H1 (cell line): ENCODE measurements at regions not wholly inside any gene's neighbourhood (a gene's known extent, or its start where the extent isn't known, plus 50 kb on each side); places are given as distances from the start of the nearest gene placed in this dataset.

Experiments
- CTCF ChIA-PET: fragments of 300-600 bp; sonication (Branson Sonifier 250); formaldehyde crosslinking; loops from one replicate; lab custom pipeline; 2021; ENCODE audit not compliant: partially characterized antibody; lab: Charles Lee
- POLR2A ChIA-PET: fragments of 300-600 bp; sonication (Branson Sonifier 250); formaldehyde crosslinking; loops from one replicate; lab custom pipeline; 2021; ENCODE audit warnings: inconsistent platforms; ENCODE audit not compliant: partially characterized antibody; lab: Charles Lee
- DNase-seq, 2 experiments: peaks; one replicate each; pipeline versions ENCODE4 v3.0.0 to v3.0.0-alpha.2; 2010 to 2022; ENCODE audit warnings: low spot score in 2 of 2, low read depth in 1 of 2, mixed read lengths in 1 of 2
- FAIRE-seq: peaks from 2 replicates; lab custom pipeline; 2011; peaks lifted over from hg19 to GRCh38; lab: Jason Lieb, UNC
- H2AFZ ChIP-seq: 2 replicates; pipeline ENCODE4 v1.8.1; 2012; ENCODE audit warnings: low read length, inconsistent platforms
- H2AK5ac ChIP-seq: 2 replicates; pipeline ENCODE4 v1.6.1; 2013; ENCODE audit warnings: low read depth, low read length
- H2BK120ac ChIP-seq: replicated peaks from 2 replicates; pipeline ENCODE3; 2013; ENCODE audit warnings: low read depth, low read length, inconsistent platforms
- H2BK12ac ChIP-seq: 2 replicates; pipeline ENCODE4 v1.6.1; 2013; ENCODE audit warnings: low read depth, low read length
- H2BK15ac ChIP-seq: 2 replicates; pipeline ENCODE4 v1.6.1; 2013; ENCODE audit warnings: low read length
- H2BK20ac ChIP-seq: 2 replicates; pipeline ENCODE4 v1.6.1; 2013; ENCODE audit warnings: low read length
- H2BK5ac ChIP-seq: 2 replicates; pipeline ENCODE4 v1.6.1; 2013; ENCODE audit warnings: low read depth, low read length
- H3K14ac ChIP-seq: 2 replicates; pipeline ENCODE4 v1.6.1; 2013; ENCODE audit warnings: inconsistent platforms; ENCODE audit not compliant: insufficient read length
- H3K18ac ChIP-seq: 2 replicates; pipeline ENCODE4 v1.6.1; 2013; ENCODE audit warnings: low read length; ENCODE audit errors: extremely low read depth
- H3K23ac ChIP-seq: 2 replicates; pipeline ENCODE4 v1.6.1; 2013; ENCODE audit warnings: inconsistent platforms; ENCODE audit not compliant: insufficient read length
- H3K23me2 ChIP-seq: 2 replicates; pipeline ENCODE4 v1.6.1; 2013; ENCODE audit warnings: low read depth, low read length
- H3K27ac ChIP-seq: 2 replicates; pipeline ENCODE4 v1.6.1; 2011; ENCODE audit warnings: low read depth, low read length, inconsistent platforms
- H3K27me3 ChIP-seq, 4 experiments: replicated peaks in 1 of 4; 1 replicate in 1 of 4; 2 replicates in 3 of 4; pipeline versions ENCODE4 v1.6.1 to v1.8.1; 2011 to 2013; ENCODE audit warnings: low read length in 3 of 4, mild to moderate bottlenecking in 3 of 4, inconsistent platforms in 2 of 4, mixed read lengths in 2 of 4, moderate library complexity in 1 of 4; ENCODE audit not compliant: control insufficient read depth in 3 of 4, insufficient read depth in 3 of 4; ENCODE audit errors: extremely low read depth in 1 of 4
- H3K36me3 ChIP-seq, 4 experiments: 2 replicates each; pipeline versions ENCODE4 v1.6.1 to v1.8.1; 2011 to 2013; ENCODE audit warnings: mild to moderate bottlenecking in 4 of 4, low read length in 3 of 4, moderate library complexity in 2 of 4, control low read depth in 1 of 4, inconsistent platforms in 1 of 4; ENCODE audit not compliant: insufficient read depth in 4 of 4, control insufficient read depth in 2 of 4
- H3K4ac ChIP-seq: replicated peaks from 2 replicates; pipeline ENCODE3; 2013; ENCODE audit warnings: low read length, low read depth, mixed read lengths, inconsistent platforms; ENCODE audit not compliant: insufficient read length
- H3K4me1 ChIP-seq, 4 experiments: replicated peaks in 1 of 4; 1 replicate in 1 of 4; 2 replicates in 3 of 4; pipeline versions ENCODE4 v1.6.1 to v1.8.1; 2011 to 2013; ENCODE audit warnings: low read length in 3 of 4, inconsistent platforms in 2 of 4, mixed read lengths in 1 of 4; ENCODE audit not compliant: insufficient read depth in 4 of 4, control insufficient read depth in 3 of 4
- H3K4me2 ChIP-seq, 2 experiments: 2 replicates each; pipeline versions ENCODE4 v1.6.1 to v1.8.1; 2011 to 2013; ENCODE audit warnings: low read depth in 2 of 2, low read length in 2 of 2, control low read depth in 1 of 2, inconsistent platforms in 1 of 2, mild to moderate bottlenecking in 1 of 2; ENCODE audit not compliant: insufficient read depth in 1 of 2
- H3K4me3 ChIP-seq, 4 experiments: fragments of 200-600, 300-600 bp in 1 of 4; sonication (generic), shearing (Covaris generic), sonication (Bioruptor Twin) in 1 of 4; 2 replicates each; pipeline versions ENCODE4 v1.5.1 to v1.8.1; 2011 to 2016; ENCODE audit warnings: low read length in 4 of 4, low read depth in 3 of 4, control low read depth in 2 of 4, inconsistent platforms in 2 of 4, mild to moderate bottlenecking in 2 of 4, mixed read lengths in 1 of 4, moderate library complexity in 1 of 4; ENCODE audit not compliant: insufficient read depth in 2 of 4; ENCODE audit errors: extremely low read depth in 1 of 4
- H3K56ac ChIP-seq: replicated peaks from 2 replicates; pipeline ENCODE3; 2013; ENCODE audit warnings: low read depth, mild to moderate bottlenecking, mixed read lengths, low read length, inconsistent platforms; ENCODE audit not compliant: insufficient read length
- H3K79me1 ChIP-seq: 2 replicates; pipeline ENCODE4 v1.6.1; 2013; ENCODE audit warnings: low read depth, low read length, control low read depth
- H3K79me2 ChIP-seq, 2 experiments: 2 replicates each; pipeline versions ENCODE4 v1.6.1 to v1.8.1; 2012 to 2013; ENCODE audit warnings: low read length in 2 of 2, mild to moderate bottlenecking in 2 of 2, inconsistent platforms in 1 of 2; ENCODE audit not compliant: insufficient read depth in 2 of 2, control insufficient read depth in 1 of 2
- H3K9ac ChIP-seq, 4 experiments: replicated peaks in 1 of 4; 1 replicate in 1 of 4; 2 replicates in 3 of 4; pipeline versions ENCODE4 v1.6.1 to v1.8.1; 2011 to 2013; ENCODE audit warnings: low read depth in 3 of 4, low read length in 3 of 4, control low read depth in 2 of 4, mild to moderate bottlenecking in 2 of 4, moderate library complexity in 2 of 4, inconsistent platforms in 1 of 4; ENCODE audit errors: extremely low read depth in 1 of 4
- H3K9me3 ChIP-seq, 2 experiments: 2 replicates each; pipeline versions ENCODE4 v1.6.1 to v1.8.1; 2012 to 2013; ENCODE audit warnings: mild to moderate bottlenecking in 2 of 2, moderate library complexity in 2 of 2, control low read depth in 1 of 2, inconsistent platforms in 1 of 2, low read depth in 1 of 2, low read length in 1 of 2, mixed read lengths in 1 of 2; ENCODE audit not compliant: insufficient read depth in 2 of 2
- H4K20me1 ChIP-seq, 2 experiments: replicated peaks in 1 of 2; 2 replicates each; pipeline versions ENCODE3 to v1.8.1; 2011 to 2013; ENCODE audit warnings: inconsistent platforms in 2 of 2, low read length in 2 of 2, mild to moderate bottlenecking in 1 of 2; ENCODE audit not compliant: insufficient read depth in 2 of 2, control insufficient read depth in 1 of 2
- H4K5ac ChIP-seq: 2 replicates; pipeline ENCODE4 v1.6.1; 2013; ENCODE audit warnings: low read length, low read depth, mixed read lengths, inconsistent platforms; ENCODE audit not compliant: insufficient read length
- H4K8ac ChIP-seq: 2 replicates; pipeline ENCODE4 v1.8.0; 2013; ENCODE audit warnings: mild to moderate bottlenecking, moderate library complexity, low read length, inconsistent platforms; ENCODE audit not compliant: insufficient read depth; ENCODE audit errors: extremely low read depth
- H4K91ac ChIP-seq: replicated peaks from 2 replicates; pipeline ENCODE3; 2013; ENCODE audit warnings: low read length, mixed read lengths, inconsistent platforms; ENCODE audit not compliant: insufficient read length
- ATF3 ChIP-seq: IDR thresholded peaks from 2 replicates; pipeline ENCODE4 v1.6.1; 2011; ENCODE audit warnings: low read depth, mild to moderate bottlenecking, low read length; ENCODE audit not compliant: insufficient read depth
- CHD2 ChIP-seq: IDR thresholded peaks from 2 replicates; pipeline ENCODE4 v1.6.1; 2012; ENCODE audit warnings: low read length, improper control_type of control experiment
- CREB1 ChIP-seq: IDR thresholded peaks from 2 replicates; pipeline ENCODE4 v1.6.1; 2012; ENCODE audit warnings: inconsistent platforms
- CTBP2 ChIP-seq: IDR thresholded peaks from 2 replicates; pipeline ENCODE4 v1.7.0; 2011; ENCODE audit warnings: borderline replicate concordance, mild to moderate bottlenecking, moderate library complexity, mixed read lengths, low read length; ENCODE audit not compliant: insufficient read depth, insufficient read length
- KDM1A ChIP-seq: fragments of 200-600, 300-600 bp; sonication (generic); IDR thresholded peaks from 2 replicates; pipeline ENCODE4 v1.7.1; 2016; ENCODE audit warnings: mild to moderate bottlenecking, low read length, borderline replicate concordance
- ZNF274 ChIP-seq: IDR thresholded peaks from 2 replicates; pipeline ENCODE4 v1.7.0; 2012; ENCODE audit warnings: low read length, borderline replicate concordance; ENCODE audit errors: extremely low read depth
- WGBS, 2 experiments: shearing (Covaris generic) in 1 of 2; methylation state at CpG; one replicate each; pipeline versions ENCODE4 v1.1.6 to v1.1.7; 2013 to 2015; ENCODE audit warnings: low lambda C conversion rate in 2 of 2, mixed read lengths in 2 of 2, inconsistent platforms in 1 of 2, low coverage in 1 of 2, missing lambda C conversion rate in 1 of 2; ENCODE audit not compliant: insufficient replicate concordance in 2 of 2, insufficient coverage in 1 of 2, insufficient read length in 1 of 2; ENCODE audit errors: extremely low coverage in 1 of 2, missing lambda C conversion rate in 1 of 2; 5-methylcytosine and 5-hydroxymethylcytosine counted together

- H4K20me1 ChIP-seq, result no peaks in the 10 kb centered on the region
- no peak overlapping the region for H4K91ac ChIP-seq
- no peaks in the 10 kb centered on the region for H3K79me1 ChIP-seq
- H2BK15ac ChIP-seq, result no peak overlapping the region
- H3K9ac ChIP-seq, result no peak overlapping the region
- no peak overlapping the region for H3K4me3 ChIP-seq
- H3K27ac ChIP-seq, result no peak overlapping the region
- H2BK20ac ChIP-seq, result no peak overlapping the region
- 83% methylated on average over 9 of the region's 9 CpGs; no CpG with 5 or more reads in 1 of the 2 experiments for WGBS, 2 experiments
- TF ChIP-seq CREB1, result no peak
- TF ChIP-seq CHD2, result no peak
- no peak for TF ChIP-seq ATF3
- TF ChIP-seq KDM1A, result no peak
- TF ChIP-seq ZNF274, result no peak
- TF ChIP-seq CTBP2, result no peak
- TF ChIP-seq, all 59 proteins: peak for 0
- H3K36me3 ChIP-seq, result no peaks in the 10 kb centered on the region
- H2AK5ac ChIP-seq, result no peak overlapping the region
- no peak overlapping the region for H2BK120ac ChIP-seq
- no peaks in the 10 kb centered on the region for H3K27me3 ChIP-seq
- no peak overlapping the region for H3K23ac ChIP-seq
- H3K4me2 ChIP-seq, result no peak overlapping the region
- POLR2A ChIA-PET, result no interaction called here
- H2BK12ac ChIP-seq, result no peak overlapping the region
- no peak overlapping the region for H3K56ac ChIP-seq
- no peak for FAIRE-seq
- no peak overlapping the region for H2AFZ ChIP-seq
- H3K14ac ChIP-seq, result no peak overlapping the region
- no peaks in the 10 kb centered on the region for H3K23me2 ChIP-seq
- no peaks in the 10 kb centered on the region for H3K79me2 ChIP-seq
- CTCF ChIA-PET, result no interaction called here
- H3K4me1 ChIP-seq, result peaks cover 0 to 9% (median 1%) of the 10 kb centered on the region in 4 experiments; a peak in 3 of 7 replicates
- H4K5ac ChIP-seq, result no peak overlapping the region
- no peak overlapping the region for H2BK5ac ChIP-seq
- no peak for DNase-seq
- no peaks in the 10 kb centered on the region for H3K9me3 ChIP-seq
- H4K8ac ChIP-seq, result no peak overlapping the region
- no peak overlapping the region for H3K18ac ChIP-seq
- H3K4ac ChIP-seq, result no peak overlapping the region
Measured at GRCh38 chr12:24743941-24744793, 204.7 kb downstream of the BCAT1 start.
